Stromal cell of bone marrow (primary cell): ENCODE measurements at regions not wholly inside any gene's neighbourhood (a gene's known extent, or its start where the extent isn't known, plus 50 kb on each side); places are given as distances from the start of the nearest gene placed in this dataset.
A peak's percentile ranks its signal among the peaks of the same experiment; 100 is the strongest.

Experiments
- DNase-seq: peaks from one replicate; pipeline ENCODE4 v3.0.0-alpha.2; 2012; ENCODE audit warnings: low read depth

DNA sequence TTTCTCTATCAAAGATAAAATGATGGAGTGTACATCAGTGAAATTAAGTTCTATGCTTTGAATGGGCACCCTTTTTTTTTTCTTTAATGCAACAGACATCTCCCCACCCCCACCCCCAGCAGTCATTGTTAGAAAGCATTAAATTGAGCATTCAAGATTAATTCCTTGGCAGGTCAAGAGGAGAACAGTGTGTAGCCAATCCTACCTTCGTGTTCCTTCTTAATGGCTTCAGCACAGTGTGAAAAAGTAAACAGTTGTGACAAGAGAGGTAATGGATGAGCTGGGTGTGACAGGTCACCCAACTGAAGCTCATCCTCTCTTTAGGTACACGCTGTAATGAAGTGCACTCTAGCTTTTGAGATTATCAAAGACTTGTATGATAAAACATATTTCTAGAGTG, 198.5 kb upstream of the RARB start:
- no peak for DNase-seq

DNA sequence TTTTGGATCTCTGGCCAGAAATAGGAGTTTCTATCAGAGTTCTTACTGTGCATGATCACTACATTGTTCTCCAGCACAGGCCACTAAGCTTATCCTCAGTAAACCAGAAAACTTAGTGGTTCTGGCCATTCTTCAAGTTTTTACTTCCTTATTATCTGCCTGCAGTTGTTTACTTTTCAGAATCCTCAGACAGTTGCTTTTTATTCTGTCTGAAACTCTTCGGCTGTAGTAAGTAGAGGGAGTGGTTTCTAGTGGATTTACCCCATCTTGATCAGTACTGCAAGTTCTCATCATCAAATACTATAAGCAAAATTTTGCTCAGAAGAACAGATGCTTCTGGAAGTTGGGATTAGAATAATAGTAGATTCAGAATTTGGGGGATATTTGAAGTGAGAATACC, 193.0 kb upstream of the RARB start:
- no peak for DNase-seq

DNA sequence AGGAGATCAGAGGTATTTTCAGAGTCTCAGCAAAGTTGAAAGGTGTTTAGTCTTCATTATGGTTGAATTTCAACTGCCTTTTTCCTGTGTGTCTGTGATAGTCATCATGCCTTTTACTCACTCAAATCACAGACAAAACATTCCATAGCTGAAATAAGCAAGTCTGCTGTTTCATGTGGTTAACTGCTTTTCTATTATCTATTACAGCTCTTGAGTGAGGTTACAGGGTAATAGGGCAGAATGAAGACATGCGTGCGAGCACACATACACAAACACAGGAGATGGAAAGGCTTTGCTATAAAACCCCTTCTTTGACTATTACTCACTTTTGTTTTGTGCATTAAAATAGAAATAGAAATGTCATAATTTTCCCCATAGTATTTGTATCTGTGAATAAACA, 192.6 kb upstream of the RARB start:
- no peak for DNase-seq

DNA sequence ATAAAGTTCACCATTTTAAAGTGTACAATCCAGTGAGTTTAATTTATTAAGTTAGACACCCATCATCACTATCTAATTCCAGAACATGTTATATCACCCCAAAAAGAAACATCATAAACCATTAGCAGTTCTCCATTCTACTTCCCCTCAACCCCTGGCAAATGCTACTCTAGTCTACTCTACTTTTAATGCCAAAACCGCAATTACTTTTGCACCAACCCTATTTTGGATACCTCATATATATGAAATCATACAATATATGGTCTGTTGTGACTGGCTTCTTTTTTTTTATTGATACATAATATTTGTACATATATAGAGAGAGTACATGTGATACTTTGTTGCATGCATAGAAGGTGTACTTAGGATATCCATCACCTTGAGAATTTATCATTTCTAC, 190.5 kb upstream of the RARB start:
- no peak for DNase-seq

DNA sequence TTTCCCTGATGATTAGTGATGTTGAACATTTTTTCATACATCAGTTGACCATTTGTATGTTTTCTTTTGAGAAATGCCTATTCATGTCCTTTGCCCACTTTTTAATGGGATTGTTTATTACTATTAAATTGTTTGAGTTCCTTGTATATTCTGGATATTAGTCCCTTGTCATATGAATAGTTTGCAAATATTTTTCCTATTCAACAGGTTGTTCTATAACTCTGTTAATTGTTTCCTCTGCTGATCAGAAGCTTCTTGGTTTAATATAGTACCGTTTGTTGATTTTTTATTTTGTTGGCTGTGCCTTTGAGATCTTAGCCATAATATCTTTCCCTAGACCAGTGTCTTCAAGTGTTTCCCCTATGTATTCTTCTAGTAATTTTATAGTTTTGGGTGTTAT, 189.0 kb upstream of the RARB start:
- no peak for DNase-seq

DNA sequence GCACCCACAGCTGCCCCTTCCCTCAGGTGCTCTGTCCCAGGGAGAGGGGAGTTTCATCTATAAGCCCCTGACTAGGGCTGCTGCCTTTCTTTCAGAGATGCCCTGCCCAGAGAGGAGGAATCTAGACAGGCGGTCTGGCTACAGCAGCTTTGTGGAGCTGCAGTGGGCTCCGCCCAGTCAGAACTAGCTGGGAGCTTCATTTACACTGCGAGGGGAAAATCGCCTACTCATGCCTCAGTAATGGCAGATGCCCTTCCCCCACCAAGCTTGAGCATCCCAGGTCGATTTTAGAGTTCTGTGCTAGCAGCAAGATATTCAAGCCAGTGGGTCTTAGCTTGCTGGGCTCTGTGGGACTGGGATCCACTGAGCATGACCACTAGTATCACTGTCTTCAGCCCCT, 181.2 kb upstream of the RARB start:
- DNase-seq = no peak

DNA sequence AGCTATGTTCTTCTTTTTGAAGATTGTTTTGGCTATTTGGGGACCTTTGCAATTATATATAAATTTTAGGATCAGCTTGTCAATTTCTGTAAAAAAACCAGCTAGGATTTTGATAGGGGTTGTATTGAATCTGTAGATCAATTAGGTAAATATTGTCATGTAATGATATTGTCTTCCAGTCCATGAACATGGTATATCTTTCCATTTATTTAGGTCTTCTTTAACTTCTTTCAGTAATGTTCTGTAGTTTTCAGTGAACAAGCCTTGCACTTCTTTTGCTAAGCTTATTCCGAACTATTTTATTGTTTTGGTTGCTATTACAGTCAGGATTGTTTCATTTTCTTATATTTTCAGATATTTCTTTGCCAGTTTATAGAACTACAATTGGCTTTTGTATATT, 175.8 kb upstream of the RARB start:
- DNase-seq = no peak

DNA sequence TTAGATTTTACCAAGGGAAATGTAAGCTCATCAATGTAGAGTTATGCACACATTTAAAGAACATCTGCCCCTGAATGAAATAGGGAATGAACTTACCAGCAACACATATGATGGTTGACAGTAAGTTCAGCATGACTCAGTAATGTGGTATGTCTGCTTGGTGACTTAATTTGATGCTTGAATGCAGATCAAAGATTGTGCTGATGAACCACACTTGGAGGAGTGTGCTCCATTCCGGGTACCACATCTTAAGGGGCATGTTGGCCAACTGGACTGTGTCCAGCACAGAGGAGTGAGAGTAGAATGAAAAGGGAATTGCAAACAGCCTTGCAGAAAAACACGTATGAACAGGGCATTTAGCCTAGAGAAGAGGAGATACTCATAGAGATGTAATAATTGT, 171.0 kb upstream of the RARB start:
- DNase-seq = no peak

DNA sequence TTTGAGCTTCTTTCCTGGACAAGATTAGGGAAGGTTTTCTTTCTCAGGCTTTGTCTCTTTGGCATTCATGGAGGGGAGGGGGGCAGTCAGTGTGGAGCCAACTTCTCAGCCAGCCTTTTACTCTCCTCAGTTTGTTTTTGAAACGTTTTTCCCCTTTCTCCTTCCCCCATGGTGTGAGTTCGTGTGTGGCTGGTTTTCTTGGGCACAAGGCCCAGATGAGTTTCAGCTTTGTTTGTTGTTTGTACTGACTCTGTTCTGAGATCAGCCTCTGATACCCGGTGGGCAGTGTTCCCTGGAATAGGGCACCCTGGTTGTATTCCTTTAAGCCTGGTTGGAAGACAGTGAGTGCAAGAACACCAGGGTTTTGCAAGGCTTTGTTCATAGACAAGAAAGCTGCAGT, 168.2 kb upstream of the RARB start:
- DNase-seq = no peak

DNA sequence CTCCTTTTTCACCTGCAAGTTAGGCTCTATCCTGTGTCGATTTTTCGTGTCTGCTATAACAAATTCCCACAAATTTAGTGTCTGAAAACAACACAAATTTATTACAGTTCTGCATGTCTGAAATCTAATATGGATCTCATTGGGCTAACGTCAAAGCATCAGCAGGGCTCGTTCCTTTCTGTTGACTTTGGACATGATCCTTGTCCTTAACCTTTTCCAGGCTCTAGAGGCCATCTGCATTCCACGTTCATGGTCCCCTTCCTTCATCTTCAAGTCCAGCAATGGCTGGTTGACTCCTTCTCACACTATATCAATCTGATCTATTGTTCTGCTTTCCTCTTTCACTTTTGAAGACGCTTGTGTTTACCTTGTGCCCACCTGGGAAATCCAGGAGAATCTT, 165.7 kb upstream of the RARB start:
- no peak for DNase-seq

DNA sequence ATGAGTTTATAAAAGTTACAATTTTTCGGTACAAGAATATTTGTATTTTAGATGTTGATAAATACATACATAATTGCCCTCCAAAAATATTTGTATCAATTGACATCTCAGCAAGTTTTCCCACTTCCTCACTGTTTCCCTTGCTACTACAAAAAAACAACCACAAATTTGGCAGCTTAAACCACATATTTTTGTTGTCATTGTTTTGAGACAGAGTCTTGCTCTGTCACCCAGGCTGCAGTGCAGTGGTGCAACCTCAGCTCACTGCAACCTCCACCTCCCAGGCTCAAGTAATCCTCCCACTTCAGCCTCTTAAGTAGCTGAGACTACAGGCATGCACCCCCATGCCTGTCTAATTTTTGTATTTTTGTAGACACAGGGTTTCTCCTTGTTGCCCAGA, 162.8 kb upstream of the RARB start:
- no peak for DNase-seq

DNA sequence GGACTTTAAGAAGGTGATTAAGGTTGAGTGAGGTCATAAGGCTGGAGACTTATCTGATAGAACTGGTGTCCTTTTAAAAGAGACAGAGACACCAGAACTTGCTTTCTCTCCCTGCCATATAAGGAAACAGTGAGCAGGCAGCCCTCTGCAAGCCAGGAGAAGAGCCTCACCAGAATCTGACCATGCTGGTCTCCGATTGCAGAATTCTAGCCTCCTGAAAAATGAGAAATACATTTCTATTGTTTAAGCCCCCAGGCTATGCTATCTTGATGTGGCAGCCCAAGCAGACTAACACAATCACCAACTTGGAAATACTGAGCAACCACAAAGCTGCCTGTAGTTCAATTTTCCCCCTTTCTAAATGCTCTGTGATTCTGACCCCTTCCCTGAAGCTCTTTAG, 161.4 kb upstream of the RARB start:
- no peak for DNase-seq

DNA sequence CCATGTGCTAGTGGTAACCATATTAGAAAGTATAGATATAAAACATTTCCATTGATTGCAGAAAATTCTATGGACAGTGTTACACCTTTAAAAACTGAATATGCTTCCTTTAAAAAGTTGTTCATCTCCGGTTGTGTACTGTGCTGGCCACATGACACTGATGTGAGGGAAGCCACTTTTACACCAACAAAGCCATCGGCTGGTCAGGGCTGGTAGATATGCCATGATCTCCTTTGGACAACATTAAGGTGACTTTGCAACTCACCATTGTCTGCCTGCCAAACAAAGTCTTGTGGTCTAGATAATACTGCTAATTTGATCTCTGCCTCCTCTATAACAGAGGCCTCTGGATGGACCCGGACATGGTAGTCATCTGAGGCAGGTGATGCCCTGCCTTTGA, 156.0 kb upstream of the RARB start:
- no peak for DNase-seq

DNA sequence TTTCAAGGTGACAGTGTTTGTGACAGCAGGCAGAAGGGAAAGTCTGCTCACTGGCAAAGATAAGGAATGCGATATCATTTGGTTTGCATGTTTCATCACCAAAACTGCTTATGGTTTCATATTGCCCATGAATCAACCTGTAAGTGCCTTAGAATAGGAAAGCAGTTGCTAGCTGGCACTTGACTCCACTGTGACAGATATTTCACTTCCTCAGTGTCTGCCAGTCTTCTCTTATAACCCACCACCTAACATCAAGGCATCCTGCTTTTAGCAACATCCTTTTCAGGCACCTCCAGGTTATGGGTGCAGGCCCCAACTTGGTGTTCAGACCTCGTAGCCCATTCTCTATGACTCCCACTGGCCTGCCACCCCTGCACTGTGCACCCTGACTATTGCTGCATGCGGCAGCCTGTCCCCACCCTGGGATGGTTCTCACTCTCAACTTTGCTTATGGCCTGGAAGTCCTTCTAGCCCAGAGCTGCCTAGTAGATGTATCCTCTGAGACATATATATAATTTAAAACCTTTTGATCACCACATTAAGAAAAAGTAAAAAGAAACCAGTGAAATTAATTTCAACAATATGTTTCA, 154.4 kb upstream of the RARB start:
- DNase-seq = no peak

DNA sequence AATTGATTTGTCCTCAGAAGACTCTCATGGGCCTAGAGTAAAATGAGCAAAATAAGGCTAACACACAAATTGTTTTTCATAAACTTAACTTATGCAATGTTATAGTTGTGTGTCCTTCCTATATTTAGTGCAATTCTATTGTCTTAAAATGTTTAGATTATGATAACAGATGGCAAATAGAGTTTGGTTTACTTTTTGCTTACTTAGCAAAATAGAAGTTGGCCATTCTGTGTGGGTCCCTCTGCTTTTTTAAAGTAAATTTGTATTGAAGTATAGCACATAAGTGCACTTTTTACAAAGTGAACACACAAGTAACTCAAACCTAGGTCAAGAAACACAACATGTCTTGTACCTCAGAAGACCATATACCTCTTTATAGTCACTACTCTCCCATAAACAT, 150.6 kb upstream of the RARB start:
- DNase-seq = no peak

DNA sequence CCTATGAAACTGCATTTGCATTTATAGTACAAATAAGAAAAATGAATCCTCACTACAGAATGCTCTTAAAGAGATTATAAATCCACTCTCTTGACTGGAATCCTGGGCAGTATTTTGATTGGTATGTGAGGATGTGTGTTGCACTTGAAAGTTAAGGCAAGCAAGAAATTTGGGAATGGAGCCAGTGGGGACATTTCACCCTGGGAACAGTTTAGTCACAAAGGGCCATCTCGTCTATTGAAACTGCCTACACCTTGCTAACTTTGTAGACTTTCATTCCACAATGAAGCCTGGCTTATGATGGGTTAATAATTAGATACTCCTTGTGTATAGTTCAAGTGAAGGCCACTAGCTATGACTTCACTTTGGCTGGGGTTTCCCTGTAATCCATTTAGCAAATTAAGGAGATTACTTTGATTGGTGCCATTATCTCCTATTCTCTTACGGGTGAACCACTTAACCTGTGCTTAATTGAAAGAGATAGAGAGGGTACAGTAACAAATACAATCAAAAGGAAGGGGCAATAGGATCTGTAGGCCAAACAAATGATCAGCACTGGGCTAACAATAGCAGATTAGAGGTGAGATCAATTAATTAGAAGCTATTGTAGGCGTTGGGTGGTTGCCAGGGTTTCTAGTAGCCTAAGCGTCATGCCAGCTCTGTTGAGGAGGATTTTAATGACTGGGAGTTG, 146.9 kb upstream of the RARB start:
- no peak for DNase-seq

DNA sequence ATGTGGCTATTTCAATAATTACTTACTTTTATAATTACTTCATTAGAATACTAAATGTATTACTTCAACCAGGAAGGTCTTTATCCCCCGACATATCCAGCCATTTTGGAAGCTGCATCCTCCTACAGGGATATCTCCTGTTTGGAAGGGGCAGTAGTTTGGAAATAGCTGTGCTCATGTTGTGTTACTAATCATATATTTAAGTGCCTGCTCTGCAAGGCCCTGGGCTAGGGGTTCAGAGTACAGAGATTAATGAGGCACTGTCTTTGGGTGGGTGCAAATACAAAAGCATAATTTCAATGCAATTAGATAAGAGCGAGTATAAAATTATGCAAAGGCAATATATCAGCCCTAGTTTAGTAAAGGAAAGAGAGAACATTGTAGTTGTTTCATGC, 146.3 kb upstream of the RARB start:
- no peak for DNase-seq

DNA sequence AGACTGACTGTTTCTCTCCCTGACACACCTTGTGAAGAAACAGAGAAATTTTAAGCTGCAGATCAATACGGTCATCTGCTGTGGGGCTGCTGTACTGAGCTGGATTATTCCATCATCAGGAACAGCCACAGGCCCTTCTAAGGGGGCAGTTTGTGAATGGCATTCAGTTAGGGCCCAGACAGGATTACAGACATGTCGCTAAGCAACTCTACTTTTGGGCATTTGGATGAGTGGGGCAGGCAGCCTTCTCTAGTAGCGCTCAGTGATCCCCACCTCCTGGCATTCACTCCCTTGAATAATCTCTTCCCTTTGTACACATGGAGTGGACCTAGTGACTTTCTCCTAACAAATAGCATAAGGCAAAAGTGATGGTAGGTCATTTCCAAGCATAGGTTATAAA, 144.4 kb upstream of the RARB start:
- no peak for DNase-seq

DNA sequence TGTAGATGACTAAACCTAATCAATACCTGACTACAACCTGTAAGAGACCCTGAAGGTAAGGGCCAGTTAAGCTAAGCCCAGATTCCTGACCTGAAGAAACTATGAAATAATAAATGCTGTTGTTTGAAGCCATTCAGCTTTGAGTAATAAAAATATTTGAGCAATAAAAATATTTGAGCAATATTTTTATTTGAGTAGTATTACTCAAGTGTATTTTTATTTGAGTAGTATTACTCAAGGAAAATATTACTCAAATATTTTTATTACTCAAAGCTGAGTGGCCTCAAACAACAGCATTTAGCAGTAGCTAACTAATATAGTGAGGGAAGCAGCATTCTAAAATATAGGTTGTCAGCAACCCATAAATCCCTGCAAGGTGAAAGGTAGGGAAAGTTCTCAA, 143.8 kb upstream of the RARB start:
- peak; percentile 3 for DNase-seq

DNA sequence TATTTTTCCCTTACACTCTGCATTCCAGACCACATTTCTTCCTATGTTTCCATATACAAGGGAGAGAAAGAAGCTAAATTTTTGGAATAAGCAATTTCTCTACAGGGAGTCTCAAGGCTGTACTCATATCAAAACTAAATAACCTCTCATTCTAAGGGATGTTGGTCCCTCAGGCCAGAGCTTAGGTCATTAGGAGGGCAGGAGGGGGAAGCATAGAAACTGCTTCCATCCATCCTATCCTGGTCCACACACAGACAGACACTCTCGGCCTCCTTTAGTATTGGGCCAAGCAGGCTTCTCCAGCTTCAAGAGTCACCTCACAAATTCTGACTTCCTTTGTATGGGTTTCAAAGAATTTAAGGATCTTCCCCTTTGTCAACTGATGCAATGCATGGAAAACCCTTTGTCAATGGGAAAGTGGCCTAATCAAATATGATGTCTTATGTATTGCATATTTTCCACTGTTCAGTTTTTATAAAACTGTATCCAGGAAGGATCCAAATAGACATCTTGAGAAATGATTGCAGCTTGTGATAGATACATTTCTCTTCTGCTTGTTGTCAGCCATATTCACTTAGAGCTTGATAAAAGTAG, 140.7 kb upstream of the RARB start:
- no peak for DNase-seq

DNA sequence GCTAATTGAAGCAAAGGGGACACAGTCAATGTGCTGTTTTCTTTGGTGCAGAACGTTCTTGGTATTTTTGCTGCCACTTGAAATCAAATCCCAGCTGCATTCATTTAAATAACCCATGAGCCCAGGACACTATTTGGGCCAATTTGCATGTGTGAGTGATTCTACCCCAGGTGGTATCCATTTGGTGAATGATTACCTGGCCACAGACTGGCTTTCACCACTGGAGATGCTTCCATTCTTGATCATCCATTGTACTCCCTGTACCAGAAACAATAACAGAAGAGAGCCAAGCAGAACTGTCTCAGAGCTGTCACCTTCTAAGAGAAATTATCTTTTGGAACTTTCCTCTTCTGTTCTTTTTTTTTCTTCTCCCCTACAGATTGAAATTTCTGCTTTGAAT, 139.7 kb upstream of the RARB start:
- DNase-seq = no peak

DNA sequence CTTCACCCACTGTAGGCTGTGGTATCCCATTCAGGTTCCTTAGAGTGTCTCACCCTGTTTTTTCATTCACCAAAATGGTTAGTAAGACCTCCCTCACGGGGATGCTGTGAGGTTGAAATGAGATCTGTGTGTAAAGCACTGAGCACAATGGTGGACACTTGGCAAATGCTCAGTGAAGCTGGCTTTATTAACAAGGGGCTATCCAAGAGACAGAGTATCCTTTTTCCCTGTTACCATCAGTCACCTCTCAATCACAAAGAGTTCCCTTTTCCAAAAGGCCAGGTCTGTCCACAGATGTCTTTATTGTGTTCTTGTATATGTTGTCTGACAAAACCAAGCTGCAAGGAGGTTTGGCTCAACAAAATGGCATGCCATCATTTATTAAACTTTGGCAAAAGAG, 138.9 kb upstream of the RARB start:
- no peak for DNase-seq

DNA sequence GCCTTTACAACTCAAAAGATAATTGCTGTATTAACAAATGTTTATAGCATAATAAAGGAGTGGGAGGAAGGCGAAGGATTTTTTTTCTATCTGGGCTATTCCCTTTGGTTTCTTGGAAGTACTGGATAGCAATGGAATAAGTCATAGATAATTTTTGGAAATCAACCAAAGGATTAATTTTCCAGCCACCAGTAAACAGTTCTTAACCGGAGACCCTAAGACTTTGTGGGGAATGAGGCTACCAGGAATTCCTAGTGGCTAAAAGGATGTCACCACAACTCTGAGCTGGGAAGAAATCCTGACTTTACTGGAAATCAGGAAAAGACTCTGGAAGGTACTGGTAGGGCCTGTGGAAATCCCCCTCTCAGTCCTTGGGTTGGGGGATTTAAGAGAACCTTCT, 138.4 kb upstream of the RARB start:
- no peak for DNase-seq

DNA sequence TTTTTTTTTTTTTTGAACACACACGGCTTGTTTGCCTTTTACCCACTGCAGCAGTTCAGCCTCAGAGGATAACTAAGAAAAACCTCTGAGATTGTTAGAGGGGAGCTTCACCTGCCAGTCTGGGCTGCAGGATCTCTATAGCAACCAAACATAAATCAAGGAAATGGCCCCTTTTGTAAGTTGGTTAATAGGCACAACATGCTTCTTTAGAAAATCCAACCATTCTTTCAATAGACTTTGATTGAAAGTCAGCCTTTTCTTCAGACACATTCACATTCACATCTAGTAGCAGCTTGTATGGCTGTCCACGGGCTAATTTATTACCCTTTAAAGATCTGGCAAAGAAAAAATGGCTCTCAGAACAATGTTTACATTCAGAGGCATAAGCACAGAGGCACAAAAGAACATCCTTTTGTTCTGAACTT, 136.6 kb upstream of the RARB start:
- DNase-seq = no peak
